GM12878 (cell line): ENCODE measurements at regions not wholly inside any gene's neighbourhood (a gene's known extent, or its start where the extent isn't known, plus 50 kb on each side); places are given as distances from the start of the nearest gene placed in this dataset.

Experiments used
- ATAC-seq: fragments of 200-7000 bp; cut with Tn5 transposase; 3 replicates; pipeline ENCODE4 v1.9.1; 2020; ENCODE audit warnings: mild to moderate bottlenecking, moderate library complexity
- BruUV-seq: library from RNA; stranded (reverse); fragments of 400-500 nt; replicated peaks from 2 replicates; lab custom pipeline; 2021; lab: Mats Ljungman, UMichigan
- CTCF ChIA-PET: fragments of 300-600 bp; sonication (Branson Sonifier 250); formaldehyde crosslinking; extraction: SDS; loops from one replicate; lab custom pipeline; 2021; ENCODE audit warnings: inconsistent platforms; lab: Yijun Ruan, JAX
- POLR2A ChIA-PET: fragments of 350-600 bp; formaldehyde crosslinking; extraction: SDS; loops from one replicate; lab custom pipeline; 2021; ENCODE audit warnings: inconsistent platforms; lab: Charles Lee
- RAD21 ChIA-PET: fragments of 300-600 bp; sonication (Branson Sonifier 250); formaldehyde crosslinking; loops from one replicate; lab custom pipeline; 2023; ENCODE audit warnings: antibody characterized with exemption; ENCODE audit not compliant: unreplicated experiment; lab: Charles Lee
- SMC1A ChIA-PET: fragments of 300-600 bp; sonication (Branson Sonifier 250); formaldehyde crosslinking; loops from one replicate; lab custom pipeline; 2023; ENCODE audit not compliant: unreplicated experiment, uncharacterized antibody; lab: Charles Lee
- DNase-seq: peaks from one replicate; pipeline ENCODE4 v3.0.0-alpha.2; 2011; ENCODE audit warnings: low read depth, low spot score
- FAIRE-seq: peaks from 3 replicates; lab custom pipeline; 2011; peaks lifted over from hg19 to GRCh38; lab: Jason Lieb, UNC
- H2AFZ ChIP-seq: 2 replicates; pipeline ENCODE4 v1.6.0; 2011; ENCODE audit warnings: low read depth, low read length, control low read depth; ENCODE audit not compliant: control insufficient read depth
- H3K27ac ChIP-seq: 2 replicates; pipeline ENCODE4 v1.5.1; 2011; ENCODE audit warnings: control low read depth; ENCODE audit not compliant: control insufficient read depth, insufficient read depth
- H3K27me3 ChIP-seq, 2 experiments: replicated peaks in 1 of 2; 2 replicates each; pipeline versions ENCODE4 v1.6.0 to v1.6.1; 2011; ENCODE audit warnings: low read length in 1 of 2; ENCODE audit not compliant: control insufficient read depth in 2 of 2, insufficient read depth in 2 of 2
- H3K36me3 ChIP-seq, 2 experiments: 2 replicates each; pipeline ENCODE4 v1.5.1; 2011; ENCODE audit warnings: low read length in 1 of 2; ENCODE audit not compliant: control insufficient read depth in 2 of 2, insufficient read depth in 2 of 2
- H3K4me1 ChIP-seq: 2 replicates; pipeline ENCODE4 v1.6.1; 2011; ENCODE audit warnings: mild to moderate bottlenecking, low read length, moderate library complexity, mixed read lengths; ENCODE audit not compliant: control insufficient read depth, insufficient read depth
- H3K4me2 ChIP-seq: 2 replicates; pipeline ENCODE4 v1.6.0; 2011; ENCODE audit warnings: control low read depth; ENCODE audit not compliant: control insufficient read depth, insufficient read depth
- H3K4me3 ChIP-seq: fragments of 200-600 bp; sonication (generic); 2 replicates; pipeline ENCODE4 v1.5.1; 2016
- H3K79me2 ChIP-seq: 2 replicates; pipeline ENCODE4 v1.6.0; 2011; ENCODE audit warnings: low read length; ENCODE audit not compliant: control insufficient read depth, insufficient read depth
- H3K9ac ChIP-seq: 2 replicates; pipeline ENCODE4 v1.8.0; 2011; ENCODE audit warnings: low read length, control low read depth, mixed read lengths; ENCODE audit not compliant: control insufficient read depth, insufficient read depth
- H3K9me3 ChIP-seq: replicated peaks from 3 replicates; pipeline ENCODE4 v1.5.1; 2011; ENCODE audit warnings: mild to moderate bottlenecking, low read length; ENCODE audit not compliant: control insufficient read depth, insufficient read depth
- H4K20me1 ChIP-seq: 2 replicates; pipeline ENCODE4 v1.6.0; 2011; ENCODE audit not compliant: control insufficient read depth, insufficient read depth
- ASH2L ChIP-seq: fragments of 300-600, 200-600 bp; sonication (generic); IDR thresholded peaks from 2 replicates; pipeline ENCODE4 v1.6.1; 2017; ENCODE audit warnings: low read depth, mild to moderate bottlenecking, borderline replicate concordance
- CBX5 ChIP-seq: sonication (generic); IDR thresholded peaks from 2 replicates; pipeline ENCODE4 v1.6.1; 2016; ENCODE audit warnings: low read depth, moderate library complexity, mild to moderate bottlenecking, inconsistent platforms
- HDAC6 ChIP-seq: fragments of 200-600 bp; sonication (generic); IDR thresholded peaks from one replicate; pipeline ENCODE4 v1.8.0; 2017; ENCODE audit warnings: antibody characterized with exemption; ENCODE audit not compliant: unreplicated experiment
- NFYB ChIP-seq: IDR thresholded peaks from 2 replicates; pipeline ENCODE4 v1.6.1; 2011; ENCODE audit warnings: low read depth, mild to moderate bottlenecking, low read length, improper control_type of control experiment, moderate library complexity; ENCODE audit not compliant: insufficient read depth
- RELA ChIP-seq: fragments of 450-650 bp; IDR thresholded peaks from 2 replicates; pipeline ENCODE4 v1.8.0; 2014; ENCODE audit warnings: borderline replicate concordance; ENCODE audit not compliant: partially characterized antibody
- RUNX3 ChIP-seq: IDR thresholded peaks from 2 replicates; pipeline ENCODE4 v1.6.1; 2012; ENCODE audit warnings: low read length, inconsistent platforms
- SP1 ChIP-seq: IDR thresholded peaks from one replicate; pipeline ENCODE4 v1.6.1; 2011; ENCODE audit warnings: low read depth, low read length
- SPI1 ChIP-seq: IDR thresholded peaks from 2 replicates; pipeline ENCODE4 v1.6.1; 2011; ENCODE audit warnings: low read depth, mild to moderate bottlenecking, low read length, moderate library complexity, borderline replicate concordance; ENCODE audit not compliant: insufficient read depth
- ZNF384 ChIP-seq: IDR thresholded peaks from 2 replicates; pipeline ENCODE4 v1.6.1; 2012; ENCODE audit warnings: low read depth, mild to moderate bottlenecking, low read length, improper control_type of control experiment, borderline replicate concordance
- WGBS: methylation state at CpG from one replicate; pipeline ENCODE4 v1.1.6; 2016; ENCODE audit warnings: low lambda C conversion rate; ENCODE audit not compliant: insufficient replicate concordance, insufficient coverage; ENCODE audit errors: missing lambda C conversion rate; 5-methylcytosine and 5-hydroxymethylcytosine counted together
- in situ Hi-C: fragments of 300-500 bp; cut with MboI; formaldehyde crosslinking; loops from 9 replicates; pipeline ENCODE4 v1.14.3; 2018; ENCODE audit warnings: mixed read lengths
- intact Hi-C: fragments of 100-400 bp; cut with micrococcal nuclease; formaldehyde crosslinking; loops from one replicate; pipeline ENCODE4 v1.14.2; 2022; ENCODE audit not compliant: unreplicated experiment
- TF ChIP-seq, protein P1 (sequence below): fragments of 450-650 bp; formaldehyde crosslinking; IDR thresholded peaks from 2 replicates; pipeline ENCODE4 v1.4.0; 2020; ENCODE audit warnings: mild to moderate bottlenecking, moderate library complexity
- TF ChIP-seq, protein P2 (sequence below): fragments of 450-650 bp; IDR thresholded peaks from 2 replicates; pipeline ENCODE4 v1.6.1; 2016; ENCODE audit warnings: mild to moderate bottlenecking
- TF ChIP-seq, protein P3 (sequence below): fragments of 150-350 bp; IDR thresholded peaks from 2 replicates; pipeline ENCODE4 v1.6.1; 2014; ENCODE audit warnings: mild to moderate bottlenecking, low read depth, low read length

DNA sequence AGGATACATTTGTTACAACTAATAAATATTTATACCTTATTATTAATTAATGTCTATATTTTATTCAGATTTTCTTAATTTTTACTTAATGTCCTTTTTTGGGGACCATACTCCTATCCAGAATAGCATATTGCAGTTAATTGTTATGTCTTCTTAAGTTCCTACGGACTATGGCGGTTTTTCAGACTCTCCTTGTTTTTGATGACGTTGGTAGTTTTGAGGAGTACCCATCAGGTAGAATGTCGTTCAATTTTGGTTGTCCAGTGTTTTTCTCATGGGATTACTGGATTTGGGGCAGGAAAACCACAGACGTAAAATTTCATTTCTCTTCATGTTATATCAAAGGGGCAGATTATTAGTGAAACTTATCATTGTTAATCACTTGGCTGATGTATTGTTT lies 223.7 kb downstream of the ISL1 start (continued):
- TF ChIP-seq, protein P1, sequence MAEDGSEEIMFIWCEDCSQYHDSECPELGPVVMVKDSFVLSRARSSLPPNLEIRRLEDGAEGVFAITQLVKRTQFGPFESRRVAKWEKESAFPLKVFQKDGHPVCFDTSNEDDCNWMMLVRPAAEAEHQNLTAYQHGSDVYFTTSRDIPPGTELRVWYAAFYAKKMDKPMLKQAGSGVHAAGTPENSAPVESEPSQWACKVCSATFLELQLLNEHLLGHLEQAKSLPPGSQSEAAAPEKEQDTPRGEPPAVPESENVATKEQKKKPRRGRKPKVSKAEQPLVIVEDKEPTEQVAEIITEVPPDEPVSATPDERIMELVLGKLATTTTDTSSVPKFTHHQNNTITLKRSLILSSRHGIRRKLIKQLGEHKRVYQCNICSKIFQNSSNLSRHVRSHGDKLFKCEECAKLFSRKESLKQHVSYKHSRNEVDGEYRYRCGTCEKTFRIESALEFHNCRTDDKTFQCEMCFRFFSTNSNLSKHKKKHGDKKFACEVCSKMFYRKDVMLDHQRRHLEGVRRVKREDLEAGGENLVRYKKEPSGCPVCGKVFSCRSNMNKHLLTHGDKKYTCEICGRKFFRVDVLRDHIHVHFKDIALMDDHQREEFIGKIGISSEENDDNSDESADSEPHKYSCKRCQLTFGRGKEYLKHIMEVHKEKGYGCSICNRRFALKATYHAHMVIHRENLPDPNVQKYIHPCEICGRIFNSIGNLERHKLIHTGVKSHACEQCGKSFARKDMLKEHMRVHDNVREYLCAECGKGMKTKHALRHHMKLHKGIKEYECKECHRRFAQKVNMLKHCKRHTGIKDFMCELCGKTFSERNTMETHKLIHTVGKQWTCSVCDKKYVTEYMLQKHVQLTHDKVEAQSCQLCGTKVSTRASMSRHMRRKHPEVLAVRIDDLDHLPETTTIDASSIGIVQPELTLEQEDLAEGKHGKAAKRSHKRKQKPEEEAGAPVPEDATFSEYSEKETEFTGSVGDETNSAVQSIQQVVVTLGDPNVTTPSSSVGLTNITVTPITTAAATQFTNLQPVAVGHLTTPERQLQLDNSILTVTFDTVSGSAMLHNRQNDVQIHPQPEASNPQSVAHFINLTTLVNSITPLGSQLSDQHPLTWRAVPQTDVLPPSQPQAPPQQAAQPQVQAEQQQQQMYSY (CRISPR knock-in tag), result no peak
- TF ChIP-seq ASH2L (no peak), CBX5 (no peak), RELA (no peak)
- TF ChIP-seq, protein P2, sequence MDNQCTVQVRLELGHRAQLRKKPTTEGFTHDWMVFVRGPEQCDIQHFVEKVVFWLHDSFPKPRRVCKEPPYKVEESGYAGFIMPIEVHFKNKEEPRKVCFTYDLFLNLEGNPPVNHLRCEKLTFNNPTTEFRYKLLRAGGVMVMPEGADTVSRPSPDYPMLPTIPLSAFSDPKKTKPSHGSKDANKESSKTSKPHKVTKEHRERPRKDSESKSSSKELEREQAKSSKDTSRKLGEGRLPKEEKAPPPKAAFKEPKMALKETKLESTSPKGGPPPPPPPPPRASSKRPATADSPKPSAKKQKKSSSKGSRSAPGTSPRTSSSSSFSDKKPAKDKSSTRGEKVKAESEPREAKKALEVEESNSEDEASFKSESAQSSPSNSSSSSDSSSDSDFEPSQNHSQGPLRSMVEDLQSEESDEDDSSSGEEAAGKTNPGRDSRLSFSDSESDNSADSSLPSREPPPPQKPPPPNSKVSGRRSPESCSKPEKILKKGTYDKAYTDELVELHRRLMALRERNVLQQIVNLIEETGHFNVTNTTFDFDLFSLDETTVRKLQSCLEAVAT, result no peak
- TF ChIP-seq, all 136 proteins: peak for 0

DNA sequence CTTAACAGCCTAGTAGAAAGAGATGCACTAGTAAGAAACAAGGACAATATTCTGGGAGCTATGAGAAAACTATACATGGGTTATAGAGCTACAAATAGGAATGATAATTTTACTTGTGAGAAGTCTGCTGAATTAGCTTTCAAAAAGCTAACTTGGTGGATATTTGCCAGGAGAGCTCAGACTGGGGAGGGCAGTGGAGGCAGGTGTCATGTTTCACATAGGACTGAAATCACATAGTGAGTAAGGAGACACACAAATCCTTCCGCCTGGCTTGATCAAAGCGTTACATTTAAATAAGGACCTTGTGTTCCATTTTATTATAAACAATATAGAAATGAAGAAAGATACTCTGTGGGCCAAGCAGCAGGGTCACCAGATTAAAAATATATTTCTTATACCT lies 235.0 kb downstream of the ISL1 start:
- in situ Hi-C loops, result no loop called here
- RAD21 ChIA-PET, result no interaction called here
- TF ChIP-seq SPI1 (no peak), SP1 (no peak), HDAC6 (no peak), ZNF384 (no peak), RUNX3 (no peak), NFYB (no peak)
- TF ChIP-seq, protein P3, sequence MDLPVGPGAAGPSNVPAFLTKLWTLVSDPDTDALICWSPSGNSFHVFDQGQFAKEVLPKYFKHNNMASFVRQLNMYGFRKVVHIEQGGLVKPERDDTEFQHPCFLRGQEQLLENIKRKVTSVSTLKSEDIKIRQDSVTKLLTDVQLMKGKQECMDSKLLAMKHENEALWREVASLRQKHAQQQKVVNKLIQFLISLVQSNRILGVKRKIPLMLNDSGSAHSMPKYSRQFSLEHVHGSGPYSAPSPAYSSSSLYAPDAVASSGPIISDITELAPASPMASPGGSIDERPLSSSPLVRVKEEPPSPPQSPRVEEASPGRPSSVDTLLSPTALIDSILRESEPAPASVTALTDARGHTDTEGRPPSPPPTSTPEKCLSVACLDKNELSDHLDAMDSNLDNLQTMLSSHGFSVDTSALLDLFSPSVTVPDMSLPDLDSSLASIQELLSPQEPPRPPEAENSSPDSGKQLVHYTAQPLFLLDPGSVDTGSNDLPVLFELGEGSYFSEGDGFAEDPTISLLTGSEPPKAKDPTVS, result no peak

More for the DNA sequence above, 235.0 kb downstream of the ISL1 start:
- H3K4me1 ChIP-seq, result no peaks in the 10 kb centered on the region
- no peaks in the 10 kb centered on the region for H3K36me3 ChIP-seq
- H4K20me1 ChIP-seq, result no peaks in the 10 kb centered on the region
- no peaks in the 10 kb centered on the region for H3K9me3 ChIP-seq
- H3K27ac ChIP-seq, result no peak overlapping the region
- no peak for FAIRE-seq
- 27% methylated on average over 2 of the region's 2 CpGs for WGBS
- H3K4me3 ChIP-seq, result no peak overlapping the region
- BruUV-seq, result no TSS peak
- SMC1A ChIA-PET, result no interaction called here
- H2AFZ ChIP-seq, result no peak overlapping the region
- no peak for DNase-seq
- no peaks in the 10 kb centered on the region for H3K27me3 ChIP-seq
- H3K9ac ChIP-seq, result no peak overlapping the region
- no peak for ATAC-seq
- intact Hi-C loops, result no loop called here
- POLR2A ChIA-PET, result no interaction called here
- CTCF ChIA-PET, result no interaction called here
- no peak overlapping the region for H3K4me2 ChIP-seq
- no peaks in the 10 kb centered on the region for H3K79me2 ChIP-seq
